NCI-H446 treated with DMSO at 0.1 percent for 48 hours (cell line): ENCODE measurements at regions not wholly inside any gene's neighbourhood (a gene's known extent, or its start where the extent isn't known, plus 50 kb on each side); places are given as distances from the start of the nearest gene placed in this dataset.
A peak's percentile ranks its signal among the peaks of the same experiment; 100 is the strongest.

Experiments
- DNase-seq: peaks from one replicate; lab custom pipeline; 2025; lab: John Stamatoyannopoulos, UW

GRCh38 chr22:27348634-27349033 lies 452.9 kb downstream of the MN1 start:
- DNase-seq = no peak

- DNase-seq = no peak
Measured at GRCh38 chr22:27349456-27349855, 452.1 kb downstream of the MN1 start.

- no peak for DNase-seq
Measured at GRCh38 chr22:27350306-27350705, 451.2 kb downstream of the MN1 start.

- no peak for DNase-seq
Measured at GRCh38 chr22:27352426-27352825, 449.1 kb downstream of the MN1 start.

- no peak for DNase-seq
Measured at GRCh38 chr22:27358096-27358870, 443.3 kb downstream of the MN1 start.

- DNase-seq = no peak
Measured at GRCh38 chr22:27370269-27370668, 431.3 kb downstream of the MN1 start.

- no peak for DNase-seq
Measured at GRCh38 chr22:27370987-27371386, 430.6 kb downstream of the MN1 start.

GRCh38 chr22:27372364-27372763 lies 429.2 kb downstream of the MN1 start:
- no peak for DNase-seq

- no peak for DNase-seq
Measured at GRCh38 chr22:27372969-27373670, 428.4 kb downstream of the MN1 start.

- DNase-seq = peak; percentile 79
Measured at GRCh38 chr22:27377501-27378295, 423.9 kb downstream of the MN1 start.

- DNase-seq = no peak
Measured at GRCh38 chr22:27378311-27378800, 423.2 kb downstream of the MN1 start.

- no peak for DNase-seq
Measured at GRCh38 chr22:27378995-27379394, 422.6 kb downstream of the MN1 start.

- no peak for DNase-seq
Measured at GRCh38 chr22:27380855-27381254, 420.7 kb downstream of the MN1 start.

- DNase-seq = no peak
Measured at GRCh38 chr22:27381552-27381951, 420.0 kb downstream of the MN1 start.

- DNase-seq = no peak
Measured at GRCh38 chr22:27381960-27382742, 419.4 kb downstream of the MN1 start.

GRCh38 chr22:27382947-27383346 lies 418.6 kb downstream of the MN1 start:
- DNase-seq = no peak

- no peak for DNase-seq
Measured at GRCh38 chr22:27383896-27384295, 417.7 kb downstream of the MN1 start.

- no peak for DNase-seq
Measured at GRCh38 chr22:27385261-27385998, 416.1 kb downstream of the MN1 start.

GRCh38 chr22:27386186-27386585 lies 415.4 kb downstream of the MN1 start:
- no peak for DNase-seq

- no peak for DNase-seq
Measured at GRCh38 chr22:27387561-27387960, 414.0 kb downstream of the MN1 start.

- DNase-seq = no peak
Measured at GRCh38 chr22:27388090-27388600, 413.4 kb downstream of the MN1 start.
